Esophagus squamous epithelium (tissue), 4 donors: ENCODE measurements at regions not wholly inside any gene's neighbourhood (a gene's known extent, or its start where the extent isn't known, plus 50 kb on each side); places are given as distances from the start of the nearest gene placed in this dataset.

Source experiments
- POLR2A ChIP-seq, 4 donors: fragments of 450-650 bp; IDR thresholded peaks; one replicate each; pipeline ENCODE4 v1.6.1; 2017; ENCODE audit warnings: antibody characterized with exemption in 4 of 4, mild to moderate bottlenecking in 4 of 4, moderate library complexity in 3 of 4
- TF ChIP-seq, protein P1 (sequence below), 6 experiments: fragments of 450-650 bp in 4 of 6; fragments of 200-600 bp in 2 of 6; sonication (generic) in 2 of 6; IDR thresholded peaks; one replicate each; pipeline ENCODE4 v1.5.1; 2016 to 2019; ENCODE audit warnings: antibody characterized with exemption in 6 of 6, mild to moderate bottlenecking in 4 of 6, moderate library complexity in 4 of 6

DNA sequence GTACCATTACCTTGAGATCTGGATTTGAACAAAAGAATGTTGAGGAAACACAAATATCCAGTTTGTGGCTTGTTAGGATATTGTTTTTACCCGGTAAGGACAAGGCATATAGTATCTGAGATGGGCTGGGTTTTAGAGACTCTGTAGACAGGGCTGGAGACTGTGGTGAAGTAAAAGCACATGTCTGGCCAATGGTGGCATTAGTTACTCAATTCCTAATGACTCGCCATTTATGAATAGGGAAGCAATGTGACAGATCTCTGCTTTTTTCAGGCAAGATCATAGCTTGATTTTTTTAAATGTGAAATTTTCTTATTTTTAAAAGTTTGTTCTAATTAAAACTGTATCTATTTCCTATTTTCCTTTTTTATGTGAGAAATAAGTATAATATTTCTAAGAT is 371.1 kb upstream of the SPRY2 start:
- TF ChIP-seq, protein P1, sequence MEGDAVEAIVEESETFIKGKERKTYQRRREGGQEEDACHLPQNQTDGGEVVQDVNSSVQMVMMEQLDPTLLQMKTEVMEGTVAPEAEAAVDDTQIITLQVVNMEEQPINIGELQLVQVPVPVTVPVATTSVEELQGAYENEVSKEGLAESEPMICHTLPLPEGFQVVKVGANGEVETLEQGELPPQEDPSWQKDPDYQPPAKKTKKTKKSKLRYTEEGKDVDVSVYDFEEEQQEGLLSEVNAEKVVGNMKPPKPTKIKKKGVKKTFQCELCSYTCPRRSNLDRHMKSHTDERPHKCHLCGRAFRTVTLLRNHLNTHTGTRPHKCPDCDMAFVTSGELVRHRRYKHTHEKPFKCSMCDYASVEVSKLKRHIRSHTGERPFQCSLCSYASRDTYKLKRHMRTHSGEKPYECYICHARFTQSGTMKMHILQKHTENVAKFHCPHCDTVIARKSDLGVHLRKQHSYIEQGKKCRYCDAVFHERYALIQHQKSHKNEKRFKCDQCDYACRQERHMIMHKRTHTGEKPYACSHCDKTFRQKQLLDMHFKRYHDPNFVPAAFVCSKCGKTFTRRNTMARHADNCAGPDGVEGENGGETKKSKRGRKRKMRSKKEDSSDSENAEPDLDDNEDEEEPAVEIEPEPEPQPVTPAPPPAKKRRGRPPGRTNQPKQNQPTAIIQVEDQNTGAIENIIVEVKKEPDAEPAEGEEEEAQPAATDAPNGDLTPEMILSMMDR (IDR thresholded peaks at IDR 0.05) = no peak
- TF ChIP-seq POLR2A (IDR thresholded peaks at IDR 0.05) = no peak
